ENCODE measurements at regions not wholly inside any gene's neighbourhood (a gene's known extent, or its start where the extent isn't known, plus 50 kb on each side); places are given as distances from the start of the nearest gene placed in this dataset.

- no peaks in the 10 kb centered on the region for H3K36me3 ChIP-seq (ENCODE audit: control insufficient read depth in 3 of 3, insufficient read depth in 3 of 3, low read length in 3 of 3)
- no peak overlapping the region for H3K4me3 ChIP-seq (ENCODE audit: low read length in 3 of 3)
- H3K27me3 ChIP-seq (ENCODE audit: control insufficient read depth in 3 of 3, insufficient read depth in 3 of 3, low read length in 3 of 3), result no peaks in the 10 kb centered on the region
- no peak overlapping the region for H3K27ac ChIP-seq (ENCODE audit: low read depth, low read length)
- no peaks in the 10 kb centered on the region for H3K9me3 ChIP-seq (ENCODE audit: control insufficient read depth in 3 of 3, low read length in 3 of 3)
- no peaks in the 10 kb centered on the region for H3K4me1 ChIP-seq (ENCODE audit: control insufficient read depth in 3 of 3, insufficient read depth in 3 of 3, low read length in 3 of 3)
- H3K9ac ChIP-seq (ENCODE audit: low read depth in 1 of 3, low read length in 3 of 3), result no peak overlapping the region
Observed at GRCh38 chr6:110041126-110041525, 63.0 kb downstream of the GPR6 start.

- H3K9me3 ChIP-seq (ENCODE audit: control insufficient read depth in 3 of 3, low read length in 3 of 3), result no peaks in the 10 kb centered on the region
- no peaks in the 10 kb centered on the region for H3K36me3 ChIP-seq (ENCODE audit: control insufficient read depth in 3 of 3, insufficient read depth in 3 of 3, low read length in 3 of 3)
- no peak overlapping the region for H3K4me3 ChIP-seq (ENCODE audit: low read length in 3 of 3)
- no peak overlapping the region for H3K27ac ChIP-seq (ENCODE audit: low read depth, low read length)
- H3K27me3 ChIP-seq (ENCODE audit: control insufficient read depth in 3 of 3, insufficient read depth in 3 of 3, low read length in 3 of 3), result no peaks in the 10 kb centered on the region
- H3K4me1 ChIP-seq (ENCODE audit: control insufficient read depth in 3 of 3, insufficient read depth in 3 of 3, low read length in 3 of 3), result no peaks in the 10 kb centered on the region
- H3K9ac ChIP-seq (ENCODE audit: low read depth in 1 of 3, low read length in 3 of 3), result no peak overlapping the region
Observed at GRCh38 chr6:110041830-110042229, 63.7 kb downstream of the GPR6 start.

- Histone ChIP-seq H3K27me3 (ENCODE audit: control insufficient read depth in 3 of 3, insufficient read depth in 3 of 3, low read length in 3 of 3) (peaks cover 0 to 2% (median 0%) of the 10 kb centered on the region in 3 donors), H3K27ac (ENCODE audit: low read depth, low read length) (no peak overlapping the region), H3K4me1 (ENCODE audit: control insufficient read depth in 3 of 3, insufficient read depth in 3 of 3, low read length in 3 of 3) (no peaks in the 10 kb centered on the region), H3K4me3 (ENCODE audit: low read length in 3 of 3) (no peak overlapping the region), H3K36me3 (ENCODE audit: control insufficient read depth in 3 of 3, insufficient read depth in 3 of 3, low read length in 3 of 3) (no peaks in the 10 kb centered on the region), H3K9ac (ENCODE audit: low read depth in 1 of 3, low read length in 3 of 3) (no peak overlapping the region), H3K9me3 (ENCODE audit: control insufficient read depth in 3 of 3, low read length in 3 of 3) (no peaks in the 10 kb centered on the region)
Observed at GRCh38 chr6:110042670-110043296, 64.7 kb downstream of the GPR6 start.

- Histone ChIP-seq H3K27ac (ENCODE audit: low read depth, low read length) (no peak overlapping the region), H3K9ac (ENCODE audit: low read depth in 1 of 3, low read length in 3 of 3) (no peak overlapping the region), H3K9me3 (ENCODE audit: control insufficient read depth in 3 of 3, low read length in 3 of 3) (no peaks in the 10 kb centered on the region), H3K4me1 (ENCODE audit: control insufficient read depth in 3 of 3, insufficient read depth in 3 of 3, low read length in 3 of 3) (no peaks in the 10 kb centered on the region), H3K4me3 (ENCODE audit: low read length in 3 of 3) (no peak overlapping the region), H3K27me3 (ENCODE audit: control insufficient read depth in 3 of 3, insufficient read depth in 3 of 3, low read length in 3 of 3) (peaks cover 0 to 3% (median 0%) of the 10 kb centered on the region in 3 donors), H3K36me3 (ENCODE audit: control insufficient read depth in 3 of 3, insufficient read depth in 3 of 3, low read length in 3 of 3) (no peaks in the 10 kb centered on the region)
Observed at GRCh38 chr6:110043366-110043994, 65.4 kb downstream of the GPR6 start.

GRCh38 chr6:110044096-110044495, 66.0 kb downstream of the GPR6 start:
- H3K36me3 ChIP-seq (ENCODE audit: control insufficient read depth in 3 of 3, insufficient read depth in 3 of 3, low read length in 3 of 3), result no peaks in the 10 kb centered on the region
- H3K27ac ChIP-seq (ENCODE audit: low read depth, low read length), result no peak overlapping the region
- no peaks in the 10 kb centered on the region for H3K9me3 ChIP-seq (ENCODE audit: control insufficient read depth in 3 of 3, low read length in 3 of 3)
- H3K27me3 ChIP-seq (ENCODE audit: control insufficient read depth in 3 of 3, insufficient read depth in 3 of 3, low read length in 3 of 3), result peaks cover 0 to 3% (median 0%) of the 10 kb centered on the region in 3 donors
- no peaks in the 10 kb centered on the region for H3K4me1 ChIP-seq (ENCODE audit: control insufficient read depth in 3 of 3, insufficient read depth in 3 of 3, low read length in 3 of 3)
- H3K4me3 ChIP-seq (ENCODE audit: low read length in 3 of 3), result no peak overlapping the region
- H3K9ac ChIP-seq (ENCODE audit: low read depth in 1 of 3, low read length in 3 of 3), result no peak overlapping the region

- H3K9ac ChIP-seq (ENCODE audit: low read depth in 1 of 3, low read length in 3 of 3), result no peak overlapping the region
- H3K27me3 ChIP-seq (ENCODE audit: control insufficient read depth in 3 of 3, insufficient read depth in 3 of 3, low read length in 3 of 3), result peaks cover 0 to 3% (median 0%) of the 10 kb centered on the region in 3 donors
- no peaks in the 10 kb centered on the region for H3K36me3 ChIP-seq (ENCODE audit: control insufficient read depth in 3 of 3, insufficient read depth in 3 of 3, low read length in 3 of 3)
- no peaks in the 10 kb centered on the region for H3K9me3 ChIP-seq (ENCODE audit: control insufficient read depth in 3 of 3, low read length in 3 of 3)
- no peak overlapping the region for H3K27ac ChIP-seq (ENCODE audit: low read depth, low read length)
- H3K4me1 ChIP-seq (ENCODE audit: control insufficient read depth in 3 of 3, insufficient read depth in 3 of 3, low read length in 3 of 3), result no peaks in the 10 kb centered on the region
- H3K4me3 ChIP-seq (ENCODE audit: low read length in 3 of 3), result no peak overlapping the region
Observed at GRCh38 chr6:110044622-110045021, 66.5 kb downstream of the GPR6 start.

GRCh38 chr6:110048221-110048875, 70.2 kb downstream of the GPR6 start:
- H3K27me3 ChIP-seq (ENCODE audit: control insufficient read depth in 3 of 3, insufficient read depth in 3 of 3, low read length in 3 of 3), result peaks cover 0 to 3% (median under 1%) of the 10 kb centered on the region in 3 donors
- no peaks in the 10 kb centered on the region for H3K9me3 ChIP-seq (ENCODE audit: control insufficient read depth in 3 of 3, low read length in 3 of 3)
- H3K36me3 ChIP-seq (ENCODE audit: control insufficient read depth in 3 of 3, insufficient read depth in 3 of 3, low read length in 3 of 3), result no peaks in the 10 kb centered on the region
- H3K4me3 ChIP-seq (ENCODE audit: low read length in 3 of 3), result no peak overlapping the region
- no peak overlapping the region for H3K9ac ChIP-seq (ENCODE audit: low read depth in 1 of 3, low read length in 3 of 3)
- no peaks in the 10 kb centered on the region for H3K4me1 ChIP-seq (ENCODE audit: control insufficient read depth in 3 of 3, insufficient read depth in 3 of 3, low read length in 3 of 3)
- H3K27ac ChIP-seq (ENCODE audit: low read depth, low read length), result no peak overlapping the region

- H3K4me1 ChIP-seq (ENCODE audit: control insufficient read depth in 3 of 3, insufficient read depth in 3 of 3, low read length in 3 of 3), result peaks cover 0 to 2% (median 0%) of the 10 kb centered on the region in 3 donors
- no peak overlapping the region for H3K9ac ChIP-seq (ENCODE audit: low read depth in 1 of 3, low read length in 3 of 3)
- peaks cover 0 to 3% (median 2%) of the 10 kb centered on the region in 3 donors for H3K27me3 ChIP-seq (ENCODE audit: control insufficient read depth in 3 of 3, insufficient read depth in 3 of 3, low read length in 3 of 3)
- H3K9me3 ChIP-seq (ENCODE audit: control insufficient read depth in 3 of 3, low read length in 3 of 3), result no peaks in the 10 kb centered on the region
- no peaks in the 10 kb centered on the region for H3K36me3 ChIP-seq (ENCODE audit: control insufficient read depth in 3 of 3, insufficient read depth in 3 of 3, low read length in 3 of 3)
- H3K27ac ChIP-seq (ENCODE audit: low read depth, low read length), result no peak overlapping the region
- no peak overlapping the region for H3K4me3 ChIP-seq (ENCODE audit: low read length in 3 of 3)
Observed at GRCh38 chr6:110049696-110050439, 71.8 kb downstream of the GPR6 start.

Measured in skeletal muscle tissue (tissue), 3 donors.